Panc1 (cell line): ENCODE measurements at regions not wholly inside any gene's neighbourhood (a gene's known extent, or its start where the extent isn't known, plus 50 kb on each side); places are given as distances from the start of the nearest gene placed in this dataset.

Source experiments
- ATAC-seq: fragments of 200-7000 bp; cut with Tn5 transposase; 2 replicates; pipeline ENCODE4 v1.9.1; 2020; ENCODE audit warnings: mild to moderate bottlenecking, moderate library complexity
- BruUV-seq: library from RNA; stranded (reverse); fragments of 400-500 nt; replicated peaks from 2 replicates; lab custom pipeline; 2021; lab: Mats Ljungman, UMichigan
- CTCF ChIA-PET: fragments of 300-600 bp; sonication (Branson Sonifier 250); formaldehyde crosslinking; loops from one replicate; lab custom pipeline; 2022; ENCODE audit warnings: antibody characterized with exemption; lab: Charles Lee
- POLR2A ChIA-PET: fragments of 300-600 bp; sonication (Branson Sonifier 250); formaldehyde crosslinking; loops from one replicate; lab custom pipeline; 2022; ENCODE audit warnings: antibody characterized with exemption; lab: Charles Lee
- DNase-seq: peaks from one replicate; pipeline ENCODE4 v3.0.0-alpha.2; 2010; ENCODE audit warnings: low read depth, low spot score
- H3K27ac ChIP-seq: 2 replicates; pipeline ENCODE4 v1.5.1; 2011; ENCODE audit warnings: mild to moderate bottlenecking, low read length, inconsistent platforms
- H3K27me3 ChIP-seq: fragments of 200-500 bp; sonication (Bioruptor generic); 2 replicates; pipeline ENCODE4 v1.6.0; 2014; ENCODE audit warnings: low read length, inconsistent platforms; ENCODE audit not compliant: control insufficient read depth, insufficient read depth
- H3K36me3 ChIP-seq: fragments of 200-500 bp; sonication (Bioruptor generic); 2 replicates; pipeline ENCODE4 v1.5.1; 2014; ENCODE audit warnings: inconsistent platforms, mild to moderate bottlenecking, low read length, moderate library complexity; ENCODE audit not compliant: control insufficient read depth, insufficient read depth
- H3K4me1 ChIP-seq: 2 replicates; pipeline ENCODE4 v1.5.1; 2011; ENCODE audit warnings: inconsistent platforms, mild to moderate bottlenecking, low read length, moderate library complexity; ENCODE audit not compliant: control insufficient read depth, insufficient read depth
- H3K4me3 ChIP-seq, 2 experiments: 2 replicates each; pipeline ENCODE4 v1.5.1; 2011 to 2012; ENCODE audit warnings: low read depth in 2 of 2, low read length in 2 of 2, mild to moderate bottlenecking in 2 of 2, inconsistent platforms in 1 of 2, moderate library complexity in 1 of 2
- H3K9me3 ChIP-seq: fragments of 200-500 bp; sonication (Bioruptor generic); 2 replicates; pipeline ENCODE4 v1.5.1; 2014; ENCODE audit warnings: low read depth, mild to moderate bottlenecking, inconsistent platforms, low read length, moderate library complexity; ENCODE audit not compliant: control insufficient read depth, insufficient read depth
- CTCF ChIP-seq: fragments of 450-650 bp; IDR thresholded peaks from 2 replicates; pipeline ENCODE4 v1.5.1; 2017; ENCODE audit warnings: mild to moderate bottlenecking
- POLR2AphosphoS5 ChIP-seq: IDR thresholded peaks from 2 replicates; pipeline ENCODE4 v1.6.1; 2012; ENCODE audit warnings: mild to moderate bottlenecking, low read depth, low read length, moderate library complexity
- REST ChIP-seq, 2 experiments: IDR thresholded peaks; 2 replicates each; pipeline ENCODE4 v1.6.1; 2011 to 2012; ENCODE audit warnings: low read depth in 2 of 2, control low read depth in 1 of 2, low read length in 1 of 2, mild to moderate bottlenecking in 1 of 2, moderate library complexity in 1 of 2; ENCODE audit not compliant: insufficient read depth in 1 of 2
- SIN3A ChIP-seq: IDR thresholded peaks from 2 replicates; pipeline ENCODE4 v1.6.1; 2012; ENCODE audit warnings: low read depth, mild to moderate bottlenecking, low read length, moderate library complexity, borderline replicate concordance; ENCODE audit not compliant: insufficient read depth
- TCF7L2 ChIP-seq: IDR thresholded peaks from 2 replicates; pipeline ENCODE4 v1.6.1; 2011; ENCODE audit warnings: mild to moderate bottlenecking, low read depth, low read length, inconsistent platforms
- in situ Hi-C: cut with HindIII; loops from 2 replicates; pipeline ENCODE4 v1.10.0; 2016; ENCODE audit warnings: low sequenced_read_pairs, low pct_unique_long_range_greater_than_20kb
- intact Hi-C: fragments of 100-400 bp; cut with micrococcal nuclease; formaldehyde crosslinking; loops from one replicate; pipeline ENCODE4 v1.10.0; 2022; ENCODE audit not compliant: unreplicated experiment

- H3K36me3 ChIP-seq: no peaks in the 10 kb centered on the region
- in situ Hi-C loops: no loop called here
- no peak for DNase-seq
- no peak overlapping the region for H3K27ac ChIP-seq
- intact Hi-C loops: no loop called here
- no TSS peak for BruUV-seq
- CTCF ChIA-PET: no interaction called here
- no peak for ATAC-seq
- no peak overlapping the region for H3K4me3 ChIP-seq
- H3K9me3 ChIP-seq: no peaks in the 10 kb centered on the region
- POLR2A ChIA-PET: no interaction called here
- no peaks in the 10 kb centered on the region for H3K4me1 ChIP-seq
- no peaks in the 10 kb centered on the region; the same call in 1 of the 2 replicates for H3K27me3 ChIP-seq
- TF ChIP-seq CTCF (no peak), REST (IDR thresholded peaks at IDR 0.05; ENCODE audit: insufficient read depth in 1 of 2, low read depth in 2 of 2, low read length in 1 of 2) (no peak), POLR2AphosphoS5 (no peak), TCF7L2 (no peak), SIN3A (no peak)
Measured at GRCh38 chr3:159038405-159038804, 236.6 kb downstream of the MFSD1 start.

GRCh38 chr3:159039286-159039685 lies 237.4 kb downstream of the MFSD1 start:
- intact Hi-C loops (no loop called here), in situ Hi-C loops (no loop called here)
- Histone ChIP-seq H3K27me3 (no peaks in the 10 kb centered on the region; the same call in 1 of the 2 replicates), H3K36me3 (no peaks in the 10 kb centered on the region), H3K27ac (no peak overlapping the region), H3K4me1 (no peaks in the 10 kb centered on the region), H3K4me3 (no peak overlapping the region), H3K9me3 (no peaks in the 10 kb centered on the region)
- no peak for TF ChIP-seq CTCF
- no peak for TF ChIP-seq TCF7L2
- no peak for TF ChIP-seq POLR2AphosphoS5
- TF ChIP-seq REST (IDR thresholded peaks at IDR 0.05; ENCODE audit: insufficient read depth in 1 of 2, low read depth in 2 of 2, low read length in 1 of 2): no peak
- TF ChIP-seq SIN3A: no peak
- ChIA-PET CTCF (no interaction called here), POLR2A (no interaction called here)
- DNase-seq: no peak
- no peak for ATAC-seq
- BruUV-seq: no TSS peak
